IMR-90 (cell line): ENCODE measurements at regions not wholly inside any gene's neighbourhood (a gene's known extent, or its start where the extent isn't known, plus 50 kb on each side); places are given as distances from the start of the nearest gene placed in this dataset.

ENCODE experiments used
- ATAC-seq: fragments of 200-7000 bp; cut with Tn5 transposase; 2 replicates; pipeline ENCODE4 v1.9.1; 2020; ENCODE audit warnings: low read depth, mild to moderate bottlenecking, moderate library complexity
- BruUV-seq: library from RNA; stranded (reverse); fragments of 400-500 nt; replicated peaks from 2 replicates; lab custom pipeline; 2021; lab: Mats Ljungman, UMichigan
- CTCF ChIA-PET: fragments of 300-600 bp; formaldehyde crosslinking; extraction: SDS; loops from one replicate; lab custom pipeline; 2021; ENCODE audit warnings: antibody characterized with exemption; lab: Yijun Ruan, JAX
- POLR2A ChIA-PET: fragments of 300-600 bp; sonication (Branson Sonifier 250); formaldehyde crosslinking; loops from one replicate; lab custom pipeline; 2022; ENCODE audit warnings: antibody characterized with exemption; ENCODE audit not compliant: unreplicated experiment; lab: Charles Lee
- DNase-seq: peaks from one replicate; pipeline ENCODE4 v3.0.0; 2013
- H2AFZ ChIP-seq: replicated peaks from 2 replicates; pipeline ENCODE3; 2013; ENCODE audit warnings: low read length, mild to moderate bottlenecking; ENCODE audit not compliant: poor library complexity
- H2AK5ac ChIP-seq: 2 replicates; pipeline ENCODE4 v1.6.1; 2013; ENCODE audit warnings: low read depth, low read length, inconsistent platforms
- H2AK9ac ChIP-seq: replicated peaks from 2 replicates; pipeline ENCODE3; 2013; ENCODE audit warnings: mild to moderate bottlenecking, low read depth, low read length, moderate library complexity; ENCODE audit not compliant: poor library complexity
- H2BK120ac ChIP-seq: 2 replicates; pipeline ENCODE4 v1.6.1; 2013; ENCODE audit warnings: low read depth, low read length, inconsistent platforms
- H2BK15ac ChIP-seq: 3 replicates; pipeline ENCODE4 v1.6.1; 2013; ENCODE audit warnings: low read depth, low read length, inconsistent platforms
- H2BK20ac ChIP-seq: 2 replicates; pipeline ENCODE4 v1.6.1; 2013; ENCODE audit warnings: low read depth, mild to moderate bottlenecking, inconsistent platforms, low read length, moderate library complexity
- H2BK5ac ChIP-seq: 2 replicates; pipeline ENCODE4 v1.6.1; 2013; ENCODE audit warnings: mild to moderate bottlenecking, low read depth, low read length, inconsistent platforms; ENCODE audit not compliant: poor library complexity, severe bottlenecking
- H3K14ac ChIP-seq: replicated peaks from 2 replicates; pipeline ENCODE4 v1.6.1; 2013; ENCODE audit warnings: low read depth, low read length, inconsistent platforms
- H3K18ac ChIP-seq: 2 replicates; pipeline ENCODE4 v1.6.1; 2013; ENCODE audit warnings: low read depth, low read length, control low read depth
- H3K23ac ChIP-seq: 2 replicates; pipeline ENCODE4 v1.6.1; 2013; ENCODE audit warnings: low read depth, low read length, inconsistent platforms
- H3K27ac ChIP-seq: 2 replicates; pipeline ENCODE4 v1.5.1; 2013; ENCODE audit warnings: mild to moderate bottlenecking, control low read depth, low read length; ENCODE audit not compliant: insufficient read depth
- H3K27me3 ChIP-seq: 2 replicates; pipeline ENCODE4 v1.6.1; 2013; ENCODE audit warnings: low read length; ENCODE audit not compliant: control insufficient read depth, insufficient read depth
- H3K36me3 ChIP-seq: 2 replicates; pipeline ENCODE4 v1.6.1; 2013; ENCODE audit warnings: low read length, mixed read lengths; ENCODE audit not compliant: control insufficient read depth, insufficient read depth
- H3K4ac ChIP-seq: 2 replicates; pipeline ENCODE4 v1.6.1; 2013; ENCODE audit warnings: low read depth, low read length, inconsistent platforms
- H3K4me1 ChIP-seq: 2 replicates; pipeline ENCODE4 v1.6.1; 2013; ENCODE audit warnings: low read length, mixed read lengths; ENCODE audit not compliant: control insufficient read depth, insufficient read depth
- H3K4me2 ChIP-seq: 2 replicates; pipeline ENCODE4 v1.6.1; 2013; ENCODE audit warnings: low read depth, mild to moderate bottlenecking, control low read depth, low read length, moderate library complexity
- H3K4me3 ChIP-seq: 2 replicates; pipeline ENCODE4 v1.5.1; 2013; ENCODE audit warnings: low read depth, mild to moderate bottlenecking, control low read depth, low read length, moderate library complexity; ENCODE audit not compliant: insufficient read depth
- H3K56ac ChIP-seq: 2 replicates; pipeline ENCODE4 v1.6.1; 2013; ENCODE audit warnings: low read length, inconsistent platforms; ENCODE audit not compliant: insufficient read depth; ENCODE audit errors: extremely low read depth
- H3K79me1 ChIP-seq, 2 experiments: 2 replicates each; pipeline ENCODE4 v1.6.1; 2013; ENCODE audit warnings: low read length in 2 of 2, inconsistent platforms in 1 of 2, low read depth in 1 of 2
- H3K9ac ChIP-seq: 2 replicates; pipeline ENCODE4 v1.6.1; 2013; ENCODE audit warnings: low read depth, low read length, control low read depth
- H3K9me1 ChIP-seq: 2 replicates; pipeline ENCODE4 v1.6.1; 2013; ENCODE audit warnings: low read length, inconsistent platforms; ENCODE audit not compliant: insufficient read depth
- H3K9me3 ChIP-seq: 2 replicates; pipeline ENCODE4 v1.6.1; 2013; ENCODE audit warnings: low read length; ENCODE audit not compliant: control insufficient read depth, insufficient read depth
- H4K20me1 ChIP-seq: 2 replicates; pipeline ENCODE4 v1.6.1; 2013; ENCODE audit warnings: low read length, inconsistent platforms; ENCODE audit not compliant: insufficient read depth
- H4K5ac ChIP-seq: 2 replicates; pipeline ENCODE4 v1.6.1; 2013; ENCODE audit warnings: mild to moderate bottlenecking, low read depth, low read length, control low read depth
- H4K8ac ChIP-seq, 2 experiments: 2 replicates each; pipeline ENCODE4 v1.6.1; 2013; ENCODE audit warnings: low read depth in 2 of 2, low read length in 2 of 2, control low read depth in 1 of 2, inconsistent platforms in 1 of 2
- H4K91ac ChIP-seq: 2 replicates; pipeline ENCODE4 v1.6.1; 2013; ENCODE audit warnings: low read depth, low read length, inconsistent platforms; ENCODE audit not compliant: insufficient read depth
- FOS ChIP-seq: fragments of 150-350 bp; IDR thresholded peaks from 2 replicates; pipeline ENCODE4 v1.6.1; 2016; ENCODE audit warnings: low read depth, low read length
- MAFK ChIP-seq: IDR thresholded peaks from 2 replicates; pipeline ENCODE4 v1.6.1; 2012; ENCODE audit warnings: low read depth, low read length, improper control_type of control experiment
- RFX5 ChIP-seq: IDR thresholded peaks from 2 replicates; pipeline ENCODE4 v1.8.0; 2012; ENCODE audit warnings: low read depth, mild to moderate bottlenecking, low read length, moderate library complexity
- WGBS, 2 experiments: methylation state at CpG; one replicate each; pipeline versions ENCODE4 v1.1.5 to v1.1.7; 2013; ENCODE audit warnings: missing lambda C conversion rate in 2 of 2; ENCODE audit not compliant: insufficient read length in 1 of 2; ENCODE audit errors: extremely low coverage in 2 of 2; 5-methylcytosine and 5-hydroxymethylcytosine counted together
- dilution Hi-C: fragments of 300-500 bp; cut with HindIII; formaldehyde crosslinking; loops from one replicate; pipeline ENCODE4 v1.14.3; 2018; ENCODE audit warnings: low sequenced_read_pairs; ENCODE audit not compliant: unreplicated experiment
- in situ Hi-C: fragments of 300-500 bp; cut with MboI; formaldehyde crosslinking; loops from 3 replicates; pipeline ENCODE4 v1.14.3; 2019; ENCODE audit warnings: low sequenced_read_pairs, inconsistent platforms, mixed read lengths
- intact Hi-C: fragments of 100-400 bp; cut with micrococcal nuclease; formaldehyde crosslinking; loops from 2 replicates; pipeline ENCODE4 v1.10.0; 2022

DNA sequence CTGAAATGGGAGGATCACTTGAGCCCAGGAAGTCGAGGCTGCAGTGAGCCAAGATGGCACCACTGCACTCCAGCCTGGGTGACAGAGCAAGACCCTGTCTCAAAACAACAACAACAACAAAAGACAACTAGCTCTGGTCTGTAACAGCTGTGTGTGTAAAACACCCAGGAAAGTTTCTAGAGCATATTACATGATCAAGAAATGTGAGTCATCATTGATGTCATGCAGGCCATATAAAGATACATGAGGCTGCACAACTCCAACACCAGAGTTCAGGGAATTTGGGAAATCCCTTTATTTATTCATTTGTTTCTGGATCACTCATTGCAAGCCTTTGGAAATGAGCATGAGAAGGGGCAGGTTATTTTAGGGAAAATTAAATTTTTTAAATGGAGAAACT is 50.3 kb upstream of the CTPS1 start:
- H3K18ac ChIP-seq: no peak overlapping the region
- no peak overlapping the region for H4K5ac ChIP-seq
- H3K9me1 ChIP-seq: no peaks in the 10 kb centered on the region
- H2BK120ac ChIP-seq: no peak overlapping the region
- H3K4ac ChIP-seq: no peak overlapping the region
- H4K20me1 ChIP-seq: no peaks in the 10 kb centered on the region
- H3K4me1 ChIP-seq: no peaks in the 10 kb centered on the region; the same call in 1 of the 2 replicates
- ChIA-PET CTCF (no interaction called here), POLR2A (no interaction called here)
- WGBS, 2 experiments: no CpG with 5 or more reads among the region's 1 CpG
- no peaks in the 10 kb centered on the region for H3K9me3 ChIP-seq
- H3K4me2 ChIP-seq: no peak overlapping the region
- no peak overlapping the region for H4K91ac ChIP-seq
- in situ Hi-C loops (no loop called here), intact Hi-C loops (no loop called here), dilution Hi-C loops (no loop called here)
- no peak overlapping the region for H2BK15ac ChIP-seq
- H3K14ac ChIP-seq: no peak overlapping the region
- no peaks in the 10 kb centered on the region for H3K79me1 ChIP-seq
- H3K4me3 ChIP-seq: no peak overlapping the region
- DNase-seq: peak; percentile 51
- TF ChIP-seq MAFK (no peak), FOS (0 out of 2 replicates have a peak, but pooled peaks have one; percentile 32), RFX5 (no peak)
- H2BK20ac ChIP-seq: no peak overlapping the region
- ATAC-seq: no peak
- no peaks in the 10 kb centered on the region; the same call in 1 of the 2 replicates for H3K27me3 ChIP-seq
- no peak overlapping the region for H2BK5ac ChIP-seq
- no peak overlapping the region for H3K9ac ChIP-seq
- no peak overlapping the region for H4K8ac ChIP-seq
- no peak overlapping the region for H2AK9ac ChIP-seq
- H2AFZ ChIP-seq: no peak overlapping the region
- H3K27ac ChIP-seq: no peak overlapping the region
- no peak overlapping the region for H3K23ac ChIP-seq
- no peak overlapping the region for H2AK5ac ChIP-seq
- no peaks in the 10 kb centered on the region for H3K36me3 ChIP-seq
- H3K56ac ChIP-seq: no peak overlapping the region
- BruUV-seq: no TSS peak
